SK-N-DZ (cell line): ENCODE measurements at regions not wholly inside any gene's neighbourhood (a gene's known extent, or its start where the extent isn't known, plus 50 kb on each side); places are given as distances from the start of the nearest gene placed in this dataset.
"Not testable (repeated sequence)": the region's sequence is repeated elsewhere in the genome, so short reads cannot be mapped to it uniquely, and the experiment has no call there.

Source experiments
- DNase-seq: peaks from one replicate; pipeline ENCODE4 v3.0.0-alpha.2; 2015; ENCODE audit warnings: low spot score

DNA sequence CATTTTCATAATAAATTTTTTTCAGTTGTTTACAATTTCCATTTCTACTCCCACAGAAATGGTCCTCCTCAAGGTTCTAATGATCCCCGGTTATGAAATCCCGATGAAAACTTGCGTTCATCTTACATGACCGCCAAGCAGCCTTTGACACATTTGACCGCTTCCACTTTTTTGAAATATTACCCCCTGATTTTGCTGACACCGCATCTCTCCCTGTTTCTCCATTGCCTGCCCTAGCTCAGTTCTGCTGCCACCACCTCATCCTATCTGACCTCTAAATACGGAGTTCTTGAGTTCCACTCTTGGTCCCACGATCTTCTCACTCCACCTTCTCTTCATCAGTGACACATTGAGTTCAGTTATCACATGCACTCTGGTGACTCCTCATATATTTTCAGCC lies 74.1 kb downstream of the SLC35B3 start:
- DNase-seq, result no peak

- DNase-seq, result no peak
Measured at GRCh38 chr6:8352966-8353340, 82.4 kb downstream of the SLC35B3 start.

DNA sequence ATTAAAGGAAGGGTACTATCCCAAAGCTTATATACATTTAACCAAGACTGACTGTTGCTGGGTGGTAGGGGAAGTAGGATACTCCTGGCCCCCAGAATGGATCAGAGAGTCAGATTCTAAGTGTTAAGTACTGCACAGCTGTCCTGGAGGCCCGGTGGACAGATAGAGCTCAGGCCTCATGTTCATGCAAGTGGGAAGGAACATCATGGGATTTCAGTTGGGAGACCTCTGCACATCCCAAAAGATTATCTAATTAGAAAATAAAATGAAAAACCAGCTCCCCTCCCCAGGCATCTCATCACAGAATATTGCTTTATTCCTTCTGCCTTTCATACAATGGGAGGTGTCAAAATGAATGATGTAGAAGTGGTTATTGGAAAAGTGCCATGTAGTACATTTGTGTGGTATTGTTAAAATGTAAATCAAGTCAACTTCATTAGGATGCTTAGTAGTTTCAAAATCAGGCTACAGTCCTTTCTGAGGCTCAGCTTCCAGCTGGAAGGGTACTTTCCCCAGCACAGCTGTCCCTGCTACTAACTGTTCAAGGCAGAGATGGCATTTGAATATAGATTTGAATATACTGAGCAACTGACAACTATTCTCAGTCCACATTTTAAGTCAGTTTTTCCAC lies 82.9 kb downstream of the SLC35B3 start:
- no peak for DNase-seq

DNA sequence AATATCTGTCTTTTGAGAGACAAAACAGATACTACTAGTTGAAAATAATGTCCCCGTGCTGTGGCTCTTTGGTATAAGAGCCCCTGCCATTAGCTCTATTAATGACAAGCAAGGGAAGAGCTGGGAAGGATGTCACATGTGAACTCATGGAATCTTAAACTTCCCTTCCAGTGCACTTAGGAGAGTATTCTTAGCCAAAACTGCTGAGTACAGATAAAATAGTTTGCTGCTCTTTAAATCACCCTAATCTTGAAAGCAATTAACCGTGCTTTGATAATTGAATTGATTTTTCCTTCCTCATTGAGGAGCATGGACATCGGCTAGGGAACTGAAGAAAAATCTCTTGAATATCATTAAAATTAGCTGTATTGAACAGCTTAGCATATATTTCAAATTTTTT lies 91.7 kb downstream of the SLC35B3 start:
- no peak for DNase-seq

DNA sequence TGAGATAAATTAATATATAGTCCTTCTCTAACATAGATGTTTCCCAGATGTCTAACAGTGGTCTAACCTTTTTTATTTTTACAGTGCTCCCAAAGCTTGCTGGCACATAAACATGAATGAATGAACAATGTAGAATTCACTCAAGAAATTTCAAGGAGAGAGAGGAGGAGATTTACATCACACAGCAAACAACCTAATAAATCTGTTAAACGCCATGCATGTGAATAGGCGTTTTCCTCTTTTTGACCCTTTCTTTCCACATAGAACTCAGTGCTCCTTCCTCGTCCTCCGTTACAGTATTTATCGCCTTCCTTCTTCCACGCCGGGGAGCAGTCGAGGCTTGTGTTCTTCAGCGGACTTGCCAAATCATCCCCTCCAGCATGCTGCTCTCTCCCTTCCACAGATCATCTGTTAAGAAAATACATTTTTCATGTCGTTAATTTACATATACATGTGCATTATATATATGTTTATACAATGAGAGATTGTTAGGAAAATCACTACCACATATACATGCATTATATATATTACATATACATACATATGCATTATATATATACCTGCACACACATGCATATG lies 93.0 kb downstream of the SLC35B3 start:
- DNase-seq, result no peak

DNA sequence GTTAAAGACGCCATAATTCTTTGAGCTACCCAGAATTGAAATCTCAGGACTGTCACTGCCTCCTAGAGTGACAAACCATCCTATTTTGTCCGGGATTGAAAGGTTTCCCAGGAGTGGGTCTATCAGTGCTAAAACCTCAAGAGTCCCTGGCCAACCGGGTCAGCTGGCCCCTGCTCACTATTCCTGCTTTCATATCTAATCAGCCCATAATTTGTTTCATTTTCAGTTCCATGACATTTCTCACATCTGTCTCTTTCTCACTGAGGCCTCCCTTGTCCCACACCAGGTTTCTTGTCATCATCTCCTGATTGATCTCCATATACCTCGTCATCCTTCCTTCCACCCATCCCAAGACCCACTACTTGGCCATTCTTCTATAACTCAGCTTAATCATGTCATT lies 98.2 kb downstream of the SLC35B3 start:
- DNase-seq, result no peak

DNA sequence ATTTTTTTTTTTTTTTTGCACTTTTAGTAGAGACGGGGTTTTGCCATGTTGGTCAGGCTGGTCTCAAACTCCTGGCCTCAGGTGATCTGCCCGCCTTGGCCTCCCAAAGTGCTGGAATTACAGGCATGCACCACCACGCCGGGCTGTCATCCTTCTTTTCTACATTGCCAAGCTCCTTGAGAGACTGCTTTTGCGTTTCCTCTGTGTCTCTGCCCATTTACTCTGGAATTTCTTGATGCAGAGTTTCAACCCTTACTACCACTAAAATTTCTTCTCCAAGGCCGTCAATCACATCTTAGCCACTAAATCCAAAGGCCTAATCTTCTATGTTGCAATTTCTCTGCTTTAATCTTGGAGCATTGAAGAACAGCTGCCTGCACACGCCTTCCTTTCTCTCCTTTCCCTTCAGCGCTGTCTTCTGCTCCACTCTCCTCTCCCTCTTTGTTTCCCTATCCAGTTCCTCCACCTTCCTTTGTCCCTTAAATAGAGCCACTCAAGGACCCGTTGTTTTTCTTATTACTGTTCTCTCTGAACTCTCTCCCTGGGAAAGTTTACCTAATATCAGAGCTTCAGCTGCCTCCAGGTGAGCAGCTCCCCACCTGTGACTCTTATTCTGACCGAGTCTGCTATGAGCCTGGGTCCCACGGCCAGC lies 98.8 kb downstream of the SLC35B3 start:
- DNase-seq, result no peak

GRCh38 chr6:8335896-8336295 lies 99.4 kb downstream of the SLC35B3 start:
- no peak for DNase-seq

DNA sequence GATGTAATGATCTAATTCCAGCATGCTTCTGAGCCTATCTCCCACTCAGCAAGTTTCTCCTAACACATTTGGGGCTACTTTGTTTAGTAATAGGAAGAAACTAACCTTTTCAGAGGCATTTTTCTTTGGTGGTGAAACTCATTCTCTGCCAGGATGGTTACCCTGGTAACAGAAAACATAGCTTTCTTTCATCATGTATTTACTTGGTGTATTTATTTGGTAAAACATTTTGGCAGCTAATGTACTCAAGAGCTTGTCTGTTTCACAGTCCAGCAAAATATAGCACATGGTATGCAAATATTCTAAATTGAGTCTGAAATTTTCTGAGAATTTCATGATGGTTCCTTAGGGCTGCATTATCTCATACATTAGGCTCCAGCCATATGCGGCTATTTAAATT lies 100.0 kb downstream of the SLC35B3 start:
- DNase-seq, result no peak

GRCh38 chr6:8334113-8334512 lies 101.2 kb downstream of the SLC35B3 start:
- DNase-seq, result no peak

DNA sequence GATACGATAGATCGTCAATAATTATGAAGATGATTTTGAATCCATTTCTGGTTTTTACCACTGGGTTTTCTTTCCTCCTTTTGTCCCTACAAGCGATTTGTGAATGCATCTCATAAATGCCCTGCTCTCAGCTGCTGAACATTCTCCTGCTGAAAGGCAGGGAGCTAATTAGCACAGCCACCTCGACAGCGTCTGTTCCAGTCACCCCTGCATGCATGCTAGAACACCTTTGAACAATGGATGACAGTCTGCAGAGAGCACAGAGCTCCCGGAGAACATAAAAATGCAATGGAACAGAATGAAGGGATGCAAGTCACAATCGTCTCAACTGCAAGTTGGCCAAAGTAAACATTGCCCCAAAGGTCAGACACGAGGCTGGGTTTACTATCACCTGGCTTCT lies 105.8 kb downstream of the SLC35B3 start:
- no peak for DNase-seq

DNA sequence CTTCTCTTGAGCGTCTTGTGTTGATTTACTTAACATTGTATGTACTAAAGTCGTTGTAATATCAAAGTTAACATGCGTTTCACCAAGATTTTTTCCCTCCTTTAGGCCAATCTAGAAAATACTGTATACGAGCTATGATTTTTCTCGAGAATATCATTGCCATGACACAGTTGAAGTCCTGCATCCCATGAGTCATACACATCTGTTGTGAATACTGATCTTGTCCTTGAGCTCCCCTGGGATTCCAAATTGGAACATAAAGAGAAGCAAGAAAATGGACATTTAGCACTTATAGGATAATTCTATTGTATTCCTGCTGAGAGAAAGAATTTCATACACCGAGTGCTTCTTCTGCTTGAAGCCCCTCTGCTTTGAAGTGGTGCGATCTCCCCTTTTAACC lies 109.6 kb downstream of the SLC35B3 start:
- no peak for DNase-seq

DNA sequence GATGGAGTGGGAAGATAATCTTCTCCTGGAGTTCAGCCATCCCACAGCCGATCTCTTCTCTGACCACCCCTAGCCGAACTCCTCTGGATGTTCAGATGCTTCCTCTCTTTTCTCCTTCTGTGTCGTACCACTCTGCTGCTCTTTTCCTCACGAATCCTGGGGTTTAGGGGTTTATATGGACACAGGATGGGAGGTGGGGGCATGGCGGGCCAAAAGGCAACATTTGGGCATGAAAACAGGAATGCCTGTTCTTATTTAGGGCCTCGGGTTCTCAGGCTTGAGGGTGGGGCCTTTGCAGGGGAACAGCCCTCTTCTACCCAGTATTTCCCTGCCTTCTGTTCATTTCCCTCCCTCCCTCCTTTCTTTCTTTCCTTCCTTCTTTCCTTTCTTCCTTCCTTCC lies 112.7 kb downstream of the SLC35B3 start:
- no peak for DNase-seq

DNA sequence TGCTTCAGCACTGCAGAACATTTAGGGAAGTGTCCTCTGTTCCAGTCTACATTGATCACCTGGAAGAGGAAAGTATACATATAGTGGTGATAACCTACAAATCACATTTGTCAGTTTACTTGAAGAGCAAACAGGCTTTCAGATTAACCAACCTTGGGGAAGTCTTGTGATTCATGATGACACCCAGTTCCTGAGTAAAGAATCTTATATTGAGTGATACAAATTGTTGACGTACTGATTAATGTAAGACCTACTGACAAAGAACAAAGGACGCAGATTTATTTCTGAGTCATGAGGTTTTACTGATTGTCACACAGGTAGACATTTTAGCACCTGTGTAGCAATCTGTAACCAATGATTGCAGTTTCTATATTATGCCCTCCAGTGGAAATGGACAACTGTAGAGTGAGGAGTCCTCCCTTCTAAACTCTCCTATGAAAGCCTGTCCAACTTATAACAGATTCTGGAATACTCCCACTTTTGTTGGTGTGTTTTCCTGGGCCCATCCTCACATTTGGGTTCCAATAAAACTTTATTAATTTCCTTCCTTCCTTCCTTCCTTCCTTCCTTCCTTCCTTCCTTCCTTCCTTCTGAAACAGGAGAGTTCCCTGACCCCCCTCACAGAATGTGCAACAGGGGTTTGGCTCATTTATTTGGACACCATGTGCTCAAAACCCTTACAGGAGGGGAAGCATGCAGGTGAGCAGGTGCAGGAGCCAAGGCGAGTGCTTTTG lies 113.5 kb downstream of the SLC35B3 start:
- DNase-seq, result no peak

DNA sequence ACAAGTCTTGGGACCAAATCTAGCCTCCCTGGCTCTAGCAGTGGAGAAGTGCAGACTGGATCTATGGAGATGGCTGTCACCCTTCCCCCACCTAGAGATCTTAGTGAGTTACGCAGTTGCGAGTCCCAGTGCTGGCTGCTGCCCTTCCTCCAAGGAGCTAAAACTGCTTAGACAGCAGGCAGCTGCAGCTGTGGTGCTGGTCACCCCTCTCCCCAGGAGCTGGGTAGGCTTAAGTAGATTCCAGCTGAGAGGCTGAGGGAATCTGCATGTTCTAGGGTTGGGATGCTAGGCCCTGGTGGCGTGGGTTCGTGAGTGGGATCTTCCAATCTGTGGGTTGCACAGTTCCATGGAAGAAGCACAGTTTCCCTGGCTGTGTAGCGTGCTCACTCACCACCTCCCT lies 120.2 kb downstream of the SLC35B3 start:
- peak; percentile 11 for DNase-seq

GRCh38 chr6:8301502-8301901 lies 133.8 kb downstream of the SLC35B3 start:
- no peak for DNase-seq

DNA sequence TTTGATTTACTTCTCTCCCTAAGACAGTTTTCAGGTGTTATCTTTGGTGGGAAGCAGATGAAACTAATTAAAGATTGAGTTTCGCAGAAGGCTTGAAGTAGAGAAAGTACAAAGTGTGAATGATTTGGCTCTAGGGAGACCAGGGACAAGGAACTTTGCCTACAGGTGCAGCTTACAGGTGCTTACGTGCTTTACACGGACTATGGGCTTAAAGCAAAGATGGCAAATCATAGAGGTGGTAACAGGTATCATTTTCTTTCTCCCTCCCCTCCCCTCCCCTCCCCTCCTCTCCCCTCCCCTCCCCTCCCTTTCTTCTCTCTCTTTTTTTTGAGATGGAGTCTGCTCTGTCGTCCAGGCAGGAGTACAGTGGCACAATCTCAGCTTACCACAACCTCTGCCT lies 136.3 kb downstream of the SLC35B3 start:
- DNase-seq, result no peak

- DNase-seq, result not testable (repeated sequence)
Measured at GRCh38 chr6:8282946-8283345, 152.4 kb downstream of the SLC35B3 start.

DNA sequence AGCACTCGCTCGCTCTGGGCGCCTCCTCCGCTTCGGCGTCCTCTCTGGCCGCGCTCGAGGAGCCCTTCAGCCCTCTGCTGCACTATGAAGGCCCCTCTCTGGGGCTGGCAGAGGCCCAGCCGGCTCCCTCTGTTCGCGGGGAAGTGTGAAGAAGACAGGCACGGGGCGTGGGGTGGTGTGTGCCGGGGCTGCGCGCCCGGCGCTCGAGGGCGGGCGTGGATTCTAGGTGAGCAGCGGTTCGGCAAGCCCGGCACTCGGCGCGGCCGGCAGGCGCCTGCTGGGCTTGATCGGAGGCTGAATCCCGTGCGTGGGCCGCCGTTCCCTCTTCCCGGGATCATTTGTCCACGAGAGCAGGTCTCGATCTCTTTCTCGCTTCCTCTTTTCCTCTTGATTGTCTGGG lies 153.0 kb downstream of the SLC35B3 start:
- no peak for DNase-seq

DNA sequence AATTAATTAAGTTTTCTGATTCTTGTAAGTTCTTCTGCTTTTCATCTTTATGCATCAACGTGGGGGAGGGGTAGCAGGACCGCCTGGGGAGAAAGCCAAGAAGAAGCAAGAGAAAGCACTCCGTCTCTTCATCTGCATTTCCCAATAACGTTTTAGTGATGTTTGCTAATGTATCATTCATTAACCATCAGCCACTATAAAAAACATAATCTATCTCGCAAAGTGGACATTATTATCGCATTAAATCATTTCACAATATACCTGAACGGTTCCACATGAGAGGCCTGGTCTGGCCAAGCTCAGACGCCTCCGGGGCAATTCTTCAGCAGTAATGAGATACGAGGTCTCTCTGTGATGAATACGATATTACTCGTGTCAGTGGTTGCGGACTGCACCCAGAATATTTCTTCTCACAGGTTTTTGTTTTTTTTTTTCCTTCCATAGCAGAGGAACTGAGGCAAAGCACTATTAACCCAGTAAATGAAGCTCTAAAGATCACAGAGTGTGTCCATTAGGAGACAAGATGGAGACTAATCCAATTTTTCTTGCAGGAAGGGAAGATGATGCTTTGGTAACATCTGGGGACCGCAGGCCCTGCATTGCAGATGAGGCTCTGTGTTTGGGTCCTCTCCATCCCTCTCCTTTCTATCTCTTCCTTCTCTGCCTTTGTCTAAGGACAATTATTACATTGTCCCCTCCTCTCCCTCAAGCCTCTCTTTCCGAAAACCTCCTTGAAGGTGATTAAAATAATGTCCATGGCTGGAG lies 156.1 kb downstream of the SLC35B3 start:
- DNase-seq, result peak; percentile 88

DNA sequence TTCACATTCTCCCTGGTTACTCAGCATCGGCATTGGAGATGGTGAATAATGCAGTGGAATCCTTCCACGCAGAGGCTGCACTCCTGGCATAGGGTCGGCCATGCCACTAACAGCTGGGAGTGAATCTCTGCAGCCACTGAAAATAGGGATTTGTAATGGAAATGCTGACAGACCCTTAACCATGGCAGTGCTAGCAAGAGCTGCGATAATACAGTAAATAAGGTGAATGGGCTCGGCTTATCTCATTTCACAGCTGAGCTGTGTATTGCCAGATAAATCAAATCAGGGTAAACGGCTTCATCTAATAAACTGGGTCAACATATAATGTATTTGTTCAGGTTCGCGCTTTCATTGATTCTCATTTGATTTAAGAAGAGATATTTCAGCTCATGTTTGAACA lies 156.8 kb downstream of the SLC35B3 start:
- DNase-seq, result peak; percentile 89

DNA sequence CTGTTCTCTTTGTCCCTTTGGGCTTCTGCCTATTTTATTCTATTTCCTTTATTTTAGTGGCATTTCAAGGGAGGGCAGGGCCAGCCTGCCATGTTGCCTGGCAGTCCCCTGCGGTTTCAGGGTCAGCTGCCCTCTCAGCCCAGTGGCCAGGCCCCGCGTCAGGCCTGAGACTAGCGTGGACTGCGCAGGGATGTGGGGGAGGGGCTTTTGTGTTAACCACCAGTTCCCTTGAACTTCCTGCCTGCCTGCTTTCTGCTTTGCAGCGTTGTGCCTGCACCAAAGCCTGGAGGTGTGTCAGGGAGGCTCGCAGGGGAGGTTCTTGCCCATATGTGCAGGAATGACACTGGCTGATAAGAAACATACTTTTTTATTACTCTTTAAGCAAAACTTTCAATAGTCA lies 157.6 kb downstream of the SLC35B3 start:
- peak; percentile 69 for DNase-seq
